K562 (cell line): ENCODE measurements at regions not wholly inside any gene's neighbourhood (a gene's known extent, or its start where the extent isn't known, plus 50 kb on each side); places are given as distances from the start of the nearest gene placed in this dataset.
"Not testable (repeated sequence)": the region's sequence is repeated elsewhere in the genome, so short reads cannot be mapped to it uniquely, and the experiment has no call there.

Experiments
- ATAC-seq: fragments of 200-7000 bp; cut with Tn5 transposase; 3 replicates; pipeline ENCODE4 v1.9.1; 2020; ENCODE audit warnings: moderate library complexity
- BruUV-seq: library from RNA; stranded (reverse); fragments of 400-500 nt; replicated peaks from 2 replicates; lab custom pipeline; 2021; lab: Mats Ljungman, UMichigan
- CTCF ChIA-PET: fragments of 300-600 bp; formaldehyde crosslinking; extraction: SDS; loops from one replicate; lab custom pipeline; 2021; ENCODE audit warnings: low intra/inter-chr PET ratio; lab: Yijun Ruan, JAX
- POLR2A ChIA-PET: fragments of 300-600, 350-650 bp; sonication (Branson Sonifier 250); formaldehyde crosslinking; extraction: SDS; loops from one replicate; lab custom pipeline; 2021; ENCODE audit warnings: antibody characterized with exemption, inconsistent platforms; lab: Yijun Ruan, JAX
- DNase-seq, 4 experiments: peaks; one replicate each; pipeline versions ENCODE4 v3.0.0 to v3.0.0-alpha.2; 2011 to 2018; ENCODE audit warnings: low spot score in 3 of 4, mixed read lengths in 3 of 4; ENCODE audit errors: extremely low read depth in 1 of 4
- FAIRE-seq: peaks from 2 replicates; lab custom pipeline; 2011; peaks lifted over from hg19 to GRCh38; lab: Jason Lieb, UNC
- H2AFZ ChIP-seq: 2 replicates; pipeline ENCODE4 v1.6.0; 2011; ENCODE audit warnings: low read depth, low read length, control low read depth, inconsistent platforms
- H3K27ac ChIP-seq: fragments of 200-600 bp; 3 replicates; pipeline ENCODE4 v1.8.0; 2011; ENCODE audit warnings: low read depth, mild to moderate bottlenecking, control low read depth, inconsistent platforms, low read length, moderate library complexity, mixed read lengths; ENCODE audit errors: extremely low read depth
- H3K27me3 ChIP-seq, 2 experiments: fragments of 300-600 bp in 1 of 2; 2 replicates in 1 of 2; 3 replicates in 1 of 2; pipeline versions ENCODE4 v1.6.0 to v1.8.0; 2011; ENCODE audit warnings: inconsistent platforms in 2 of 2, low read length in 2 of 2, mild to moderate bottlenecking in 1 of 2, mixed read lengths in 1 of 2, moderate library complexity in 1 of 2; ENCODE audit not compliant: control insufficient read depth in 2 of 2, insufficient read depth in 2 of 2
- H3K36me3 ChIP-seq: fragments of 300-600 bp; 3 replicates; pipeline ENCODE4 v1.8.0; 2011; ENCODE audit warnings: mild to moderate bottlenecking, low read length, inconsistent platforms; ENCODE audit not compliant: control insufficient read depth, insufficient read depth
- H3K4me1 ChIP-seq, 2 experiments: fragments of 200-600 bp in 1 of 2; replicated peaks in 1 of 2; 2 replicates in 1 of 2; 3 replicates in 1 of 2; pipeline versions ENCODE4 v1.5.1 to v1.8.0; 2011; ENCODE audit warnings: inconsistent platforms in 2 of 2, low read length in 2 of 2, mild to moderate bottlenecking in 1 of 2, mixed read lengths in 1 of 2, moderate library complexity in 1 of 2; ENCODE audit not compliant: control insufficient read depth in 2 of 2, insufficient read depth in 2 of 2
- H3K4me2 ChIP-seq: 2 replicates; pipeline ENCODE4 v1.6.1; 2011; ENCODE audit warnings: low read length, control low read depth, inconsistent platforms, mixed read lengths; ENCODE audit not compliant: insufficient read depth
- H3K4me3 ChIP-seq: fragments of 200-600 bp; sonication (generic), shearing (Covaris generic); 2 replicates; pipeline ENCODE4 v1.5.1; 2016; ENCODE audit warnings: control low read depth, inconsistent platforms
- H3K79me2 ChIP-seq: fragments of 200-600 bp; 3 replicates; pipeline ENCODE4 v1.8.0; 2011; ENCODE audit warnings: low read length, inconsistent platforms; ENCODE audit not compliant: control insufficient read depth, insufficient read depth
- H3K9ac ChIP-seq, 2 experiments: 2 replicates each; pipeline versions ENCODE4 v1.6.0 to v1.6.1; 2011; ENCODE audit warnings: low read depth in 2 of 2, low read length in 2 of 2, control low read depth in 1 of 2, inconsistent platforms in 1 of 2, mild to moderate bottlenecking in 1 of 2, mixed read lengths in 1 of 2; ENCODE audit not compliant: insufficient read depth in 1 of 2
- H3K9me1 ChIP-seq: one replicate; pipeline ENCODE4 v1.6.0; 2011; ENCODE audit warnings: inconsistent platforms, mild to moderate bottlenecking, low read length, moderate library complexity; ENCODE audit not compliant: control insufficient read depth, insufficient read depth
- H3K9me3 ChIP-seq: replicated peaks from 2 replicates; pipeline ENCODE4 v1.5.1; 2011; ENCODE audit warnings: low read depth, low read length, inconsistent platforms; ENCODE audit not compliant: control insufficient read depth, insufficient read depth
- H4K20me1 ChIP-seq: replicated peaks from 2 replicates; pipeline ENCODE4 v1.6.1; 2011; ENCODE audit warnings: low read length, inconsistent platforms, mixed read lengths; ENCODE audit not compliant: control insufficient read depth, insufficient read depth
- AFF1 ChIP-seq, 2 experiments: fragments of 450-650 bp; IDR thresholded peaks; 2 replicates each; pipeline ENCODE4 v1.6.1; 2018; ENCODE audit warnings: mild to moderate bottlenecking in 2 of 2, low read depth in 1 of 2; ENCODE audit not compliant: partially characterized antibody in 2 of 2
- NFIC ChIP-seq: fragments of 450-650 bp; IDR thresholded peaks from 2 replicates; pipeline ENCODE4 v1.6.1; 2017; ENCODE audit warnings: mild to moderate bottlenecking, inconsistent platforms
- SRSF3 ChIP-seq: fragments of 200-400 bp; formaldehyde crosslinking; IDR thresholded peaks from 2 replicates; pipeline ENCODE4 v1.6.1; 2016; ENCODE audit warnings: mild to moderate bottlenecking, low read length, moderate library complexity; ENCODE audit not compliant: insufficient read depth
- TRIM24 ChIP-seq, 2 experiments: fragments of 450-650 bp; IDR thresholded peaks; 2 replicates each; pipeline ENCODE4 v1.6.1; 2016
- ZBTB34 ChIP-seq: fragments of 250-450 bp; sonication (Bioruptor Pico); IDR thresholded peaks from 2 replicates; pipeline ENCODE4 v1.8.0; 2021; ENCODE audit warnings: mild to moderate bottlenecking, moderate library complexity
- ZNF165 ChIP-seq: fragments of 250-450 bp; sonication (Bioruptor Pico); IDR thresholded peaks from 2 replicates; pipeline ENCODE4 v1.4.0; 2020; ENCODE audit warnings: borderline replicate concordance
- WGBS: fragments of 100-300 bp; shearing (Covaris generic); methylation state at CpG from one replicate; pipeline ENCODE4 v1.1.6; 2016; ENCODE audit warnings: low coverage, mixed read lengths; ENCODE audit not compliant: insufficient coverage; ENCODE audit errors: missing lambda C conversion rate; 5-methylcytosine and 5-hydroxymethylcytosine counted together
- in situ Hi-C: fragments of 300-500 bp; cut with MboI; formaldehyde crosslinking; loops from 4 replicates; pipeline ENCODE4 v1.15.0; 2018; ENCODE audit warnings: inconsistent platforms, mixed read lengths
- intact Hi-C: fragments of 100-400 bp; cut with micrococcal nuclease; formaldehyde crosslinking; loops from 2 replicates; pipeline ENCODE4 v1.14.2; 2022

GRCh38 chr13:50547175-50547574, 296.3 kb downstream of the DLEU7 start:
- intact Hi-C loops, DNase-seq, H3K4me2 ChIP-seq, ATAC-seq, H2AFZ ChIP-seq, H3K36me3 ChIP-seq: not testable (repeated sequence)
- WGBS = no CpG with 5 or more reads among the region's 2 CpGs
- TF ChIP-seq NFIC = peak; percentile 53
- TF ChIP-seq, all 486 proteins: peak for 1; not testable (repeated sequence) for 485
- POLR2A ChIA-PET, H4K20me1 ChIP-seq, in situ Hi-C loops, BruUV-seq, H3K27ac ChIP-seq, CTCF ChIA-PET, H3K4me3 ChIP-seq, H3K9me1 ChIP-seq, H3K9me3 ChIP-seq, H3K4me1 ChIP-seq, H3K79me2 ChIP-seq, H3K9ac ChIP-seq, FAIRE-seq, H3K27me3 ChIP-seq: not testable (repeated sequence)

- Histone ChIP-seq H3K4me3 (no peak overlapping the region), H3K27me3 (no peaks in the 10 kb centered on the region), H2AFZ (no peak overlapping the region), H3K36me3 (no peaks in the 10 kb centered on the region), H3K9ac (no peak overlapping the region), H3K4me1 (no peaks in the 10 kb centered on the region), H4K20me1 (no peaks in the 10 kb centered on the region), H3K27ac (no peak overlapping the region), H3K4me2 (no peak overlapping the region), H3K9me1 (no peaks in the 10 kb centered on the region), H3K79me2 (no peaks in the 10 kb centered on the region), H3K9me3 (no peaks in the 10 kb centered on the region)
- no TSS peak for BruUV-seq
- in situ Hi-C loops = no loop called here
- 0% methylated on average over 1 of the region's 2 CpGs for WGBS
- intact Hi-C loops = no loop called here
- ChIA-PET CTCF (no interaction called here), POLR2A (no interaction called here)
- ATAC-seq (no peak), FAIRE-seq (no peak), DNase-seq (no peak)
- no peak for TF ChIP-seq ZBTB34 (CRISPR knock-in tag)
- no peak for TF ChIP-seq TRIM24 (IDR thresholded peaks at IDR 0.05)
- TF ChIP-seq SRSF3 = no peak
- no peak for TF ChIP-seq AFF1 (IDR thresholded peaks at IDR 0.05; ENCODE audit: low read depth in 1 of 2, partially characterized antibody in 2 of 2)
- no peak for TF ChIP-seq ZNF165
These were observed 294.9 kb downstream of the DLEU7 start for GRCh38 chr13:50548586-50548985.
